ENCODE measurements at regions not wholly inside any gene's neighbourhood (a gene's known extent, or its start where the extent isn't known, plus 50 kb on each side); places are given as distances from the start of the nearest gene placed in this dataset.
A peak's percentile ranks its signal among the peaks of the same experiment; 100 is the strongest.

DNA sequence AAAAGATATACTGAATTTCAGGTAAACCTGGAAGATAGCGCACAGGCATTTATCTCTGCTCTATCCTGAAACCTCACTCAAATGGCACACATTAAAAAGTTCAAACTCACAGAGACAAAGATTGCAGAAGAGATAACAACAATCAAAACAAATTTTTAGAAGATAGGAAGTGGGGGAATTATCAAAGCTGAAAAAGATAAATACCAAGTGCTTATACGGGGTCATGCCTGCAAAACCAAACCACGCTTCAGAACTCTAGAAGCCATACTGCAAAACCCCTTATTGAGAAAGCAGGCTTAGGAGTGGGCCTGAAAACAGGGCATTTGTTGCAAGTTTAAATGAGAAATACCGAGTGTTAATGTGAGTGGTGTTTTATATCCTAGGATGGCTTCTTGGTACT lies 76.8 kb downstream of the BARHL2 start:
- H3K4me3 ChIP-seq = no peak overlapping the region
- H3K9me3 Mint-ChIP-seq = no peaks in the 10 kb centered on the region
- H3K27ac ChIP-seq (ENCODE audit: low read depth) = no peak overlapping the region
- peaks cover 10% of the 10 kb centered on the region for H3K4me1 Mint-ChIP-seq
- no peaks in the 10 kb centered on the region for H3K27me3 ChIP-seq (ENCODE audit: insufficient read depth)
- DNase-seq (ENCODE audit: low spot score) (no peak), ATAC-seq (no peak)
- no peak overlapping the region for H3K4me2 ChIP-seq
- no peaks in the 10 kb centered on the region for H3F3A ChIP-seq (replicated peaks; ENCODE audit: low read depth)
- peaks cover 6% of the 10 kb centered on the region for H3K27me3 Mint-ChIP-seq (ENCODE audit: insufficient read depth, low read depth, poor library complexity)
- no peaks in the 10 kb centered on the region for H3K79me2 ChIP-seq (replicated peaks; ENCODE audit: insufficient read depth)
- H3K36me3 ChIP-seq (ENCODE audit: insufficient read depth) = no peaks in the 10 kb centered on the region
- TF ChIP-seq ETS1 (IDR thresholded peaks at IDR 0.05) (no peak), EZH2 (IDR thresholded peaks at IDR 0.05; ENCODE audit: low read depth, unreplicated experiment) (no peak), NANOG (IDR thresholded peaks at IDR 0.05; ENCODE audit: borderline replicate concordance) (no peak), EZH2phosphoT487 (IDR thresholded peaks at IDR 0.05; ENCODE audit: unreplicated experiment) (no peak), ZNF331 (CRISPR knock-in tag; IDR thresholded peaks at IDR 0.05; ENCODE audit: low read depth) (no peak), CREB1 (CRISPR knock-in tag; IDR thresholded peaks at IDR 0.05; ENCODE audit: low read depth) (no peak), ZNF114 (CRISPR knock-in tag; IDR thresholded peaks at IDR 0.05) (no peak), REST (IDR thresholded peaks at IDR 0.05; ENCODE audit: unreplicated experiment) (no peak)
- TF ChIP-seq, protein P1, sequence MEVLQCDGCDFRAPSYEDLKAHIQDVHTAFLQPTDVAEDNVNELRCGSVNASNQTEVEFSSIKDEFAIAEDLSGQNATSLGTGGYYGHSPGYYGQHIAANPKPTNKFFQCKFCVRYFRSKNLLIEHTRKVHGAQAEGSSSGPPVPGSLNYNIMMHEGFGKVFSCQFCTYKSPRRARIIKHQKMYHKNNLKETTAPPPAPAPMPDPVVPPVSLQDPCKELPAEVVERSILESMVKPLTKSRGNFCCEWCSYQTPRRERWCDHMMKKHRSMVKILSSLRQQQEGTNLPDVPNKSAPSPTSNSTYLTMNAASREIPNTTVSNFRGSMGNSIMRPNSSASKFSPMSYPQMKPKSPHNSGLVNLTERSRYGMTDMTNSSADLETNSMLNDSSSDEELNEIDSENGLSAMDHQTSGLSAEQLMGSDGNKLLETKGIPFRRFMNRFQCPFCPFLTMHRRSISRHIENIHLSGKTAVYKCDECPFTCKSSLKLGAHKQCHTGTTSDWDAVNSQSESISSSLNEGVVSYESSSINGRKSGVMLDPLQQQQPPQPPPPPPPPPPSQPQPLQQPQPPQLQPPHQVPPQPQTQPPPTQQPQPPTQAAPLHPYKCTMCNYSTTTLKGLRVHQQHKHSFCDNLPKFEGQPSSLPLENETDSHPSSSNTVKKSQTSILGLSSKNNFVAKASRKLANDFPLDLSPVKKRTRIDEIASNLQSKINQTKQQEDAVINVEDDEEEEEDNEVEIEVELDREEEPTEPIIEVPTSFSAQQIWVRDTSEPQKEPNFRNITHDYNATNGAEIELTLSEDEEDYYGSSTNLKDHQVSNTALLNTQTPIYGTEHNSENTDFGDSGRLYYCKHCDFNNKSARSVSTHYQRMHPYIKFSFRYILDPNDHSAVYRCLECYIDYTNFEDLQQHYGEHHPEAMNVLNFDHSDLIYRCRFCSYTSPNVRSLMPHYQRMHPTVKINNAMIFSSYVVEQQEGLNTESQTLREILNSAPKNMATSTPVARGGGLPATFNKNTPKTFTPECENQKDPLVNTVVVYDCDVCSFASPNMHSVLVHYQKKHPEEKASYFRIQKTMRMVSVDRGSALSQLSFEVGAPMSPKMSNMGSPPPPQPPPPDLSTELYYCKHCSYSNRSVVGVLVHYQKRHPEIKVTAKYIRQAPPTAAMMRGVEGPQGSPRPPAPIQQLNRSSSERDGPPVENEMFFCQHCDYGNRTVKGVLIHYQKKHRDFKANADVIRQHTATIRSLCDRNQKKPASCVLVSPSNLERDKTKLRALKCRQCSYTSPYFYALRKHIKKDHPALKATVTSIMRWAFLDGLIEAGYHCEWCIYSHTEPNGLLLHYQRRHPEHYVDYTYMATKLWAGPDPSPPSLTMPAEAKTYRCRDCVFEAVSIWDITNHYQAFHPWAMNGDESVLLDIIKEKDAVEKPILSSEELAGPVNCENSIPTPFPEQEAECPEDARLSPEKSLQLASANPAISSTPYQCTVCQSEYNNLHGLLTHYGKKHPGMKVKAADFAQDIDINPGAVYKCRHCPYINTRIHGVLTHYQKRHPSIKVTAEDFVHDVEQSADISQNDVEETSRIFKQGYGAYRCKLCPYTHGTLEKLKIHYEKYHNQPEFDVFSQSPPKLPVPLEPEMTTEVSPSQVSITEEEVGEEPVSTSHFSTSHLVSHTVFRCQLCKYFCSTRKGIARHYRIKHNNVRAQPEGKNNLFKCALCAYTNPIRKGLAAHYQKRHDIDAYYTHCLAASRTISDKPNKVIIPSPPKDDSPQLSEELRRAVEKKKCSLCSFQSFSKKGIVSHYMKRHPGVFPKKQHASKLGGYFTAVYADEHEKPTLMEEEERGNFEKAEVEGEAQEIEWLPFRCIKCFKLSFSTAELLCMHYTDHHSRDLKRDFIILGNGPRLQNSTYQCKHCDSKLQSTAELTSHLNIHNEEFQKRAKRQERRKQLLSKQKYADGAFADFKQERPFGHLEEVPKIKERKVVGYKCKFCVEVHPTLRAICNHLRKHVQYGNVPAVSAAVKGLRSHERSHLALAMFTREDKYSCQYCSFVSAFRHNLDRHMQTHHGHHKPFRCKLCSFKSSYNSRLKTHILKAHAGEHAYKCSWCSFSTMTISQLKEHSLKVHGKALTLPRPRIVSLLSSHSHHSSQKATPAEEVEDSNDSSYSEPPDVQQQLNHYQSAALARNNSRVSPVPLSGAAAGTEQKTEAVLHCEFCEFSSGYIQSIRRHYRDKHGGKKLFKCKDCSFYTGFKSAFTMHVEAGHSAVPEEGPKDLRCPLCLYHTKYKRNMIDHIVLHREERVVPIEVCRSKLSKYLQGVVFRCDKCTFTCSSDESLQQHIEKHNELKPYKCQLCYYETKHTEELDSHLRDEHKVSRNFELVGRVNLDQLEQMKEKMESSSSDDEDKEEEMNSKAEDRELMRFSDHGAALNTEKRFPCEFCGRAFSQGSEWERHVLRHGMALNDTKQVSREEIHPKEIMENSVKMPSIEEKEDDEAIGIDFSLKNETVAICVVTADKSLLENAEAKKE (CRISPR knock-in tag; IDR thresholded peaks at IDR 0.05) = no peak
- H3K4me1 ChIP-seq (ENCODE audit: insufficient read depth) = 0 out of 2 replicates have a peak, but pooled peaks cover 13% of the 10 kb centered on the region
- no peaks in the 10 kb centered on the region for H3K36me3 Mint-ChIP-seq (ENCODE audit: low read depth)
- no peak overlapping the region for H3K4me3 Mint-ChIP-seq
- no peaks in the 10 kb centered on the region for H4K20me1 ChIP-seq (replicated peaks; ENCODE audit: insufficient read depth)
- peak overlapping the region; percentile 57; the same call in 1 of the 2 replicates for H2AFZ ChIP-seq
- H3K27ac Mint-ChIP-seq = no peak overlapping the region
- H3K9me2 ChIP-seq (ENCODE audit: insufficient read depth) = no peaks in the 10 kb centered on the region

All from GM23338 (cell line).